ENCODE measurements at regions not wholly inside any gene's neighbourhood (a gene's known extent, or its start where the extent isn't known, plus 50 kb on each side); places are given as distances from the start of the nearest gene placed in this dataset.
A peak's percentile ranks its signal among the peaks of the same experiment; 100 is the strongest.

- Mint-ChIP-seq H3K27ac (ENCODE audit: low read depth, unreplicated experiment) (no peak overlapping the region), H3K27me3 (ENCODE audit: insufficient read depth, unreplicated experiment) (no peaks in the 10 kb centered on the region), H3K9me3 (ENCODE audit: unreplicated experiment) (no peaks in the 10 kb centered on the region), H3K4me3 (ENCODE audit: unreplicated experiment) (no peak overlapping the region), H3K36me3 (ENCODE audit: insufficient read depth, unreplicated experiment) (no peaks in the 10 kb centered on the region), H3K4me1 (ENCODE audit: insufficient read depth, unreplicated experiment) (peaks cover 13% of the 10 kb centered on the region)
- ChIA-PET CTCF (no interaction called here), POLR2A (no interaction called here)
- TF ChIP-seq CTCF (IDR thresholded peaks at IDR 0.05; ENCODE audit: unreplicated experiment) = no peak
- no peak for DNase-seq (ENCODE audit: unreplicated experiment)
- no TSS peak for BruUV-seq (replicated peaks)
- intact Hi-C loops (cut with micrococcal nuclease) = no loop called here
Observed at GRCh38 chr20:47859278-47859677, 74.0 kb upstream of the SULF2 start.

- CTCF ChIA-PET = interaction anchor here (0.5 to 0.8 kb wide), 3 partner anchors 13 to 762 kb away, joined by 3 read pairs; no protein-coding TSS in a partner anchor
- H3K4me3 Mint-ChIP-seq (ENCODE audit: unreplicated experiment) = no peak overlapping the region
- no peak for DNase-seq (ENCODE audit: unreplicated experiment)
- H3K9me3 Mint-ChIP-seq (ENCODE audit: unreplicated experiment) = no peaks in the 10 kb centered on the region
- H3K27me3 Mint-ChIP-seq (ENCODE audit: insufficient read depth, unreplicated experiment) = no peaks in the 10 kb centered on the region
- intact Hi-C loops (cut with micrococcal nuclease) = no loop called here
- TF ChIP-seq CTCF (IDR thresholded peaks at IDR 0.05; ENCODE audit: unreplicated experiment) = no peak
- POLR2A ChIA-PET = no interaction called here
- no TSS peak for BruUV-seq (replicated peaks)
- peaks cover 6% of the 10 kb centered on the region for H3K4me1 Mint-ChIP-seq (ENCODE audit: insufficient read depth, unreplicated experiment)
- no peaks in the 10 kb centered on the region for H3K36me3 Mint-ChIP-seq (ENCODE audit: insufficient read depth, unreplicated experiment)
- no peak overlapping the region for H3K27ac Mint-ChIP-seq (ENCODE audit: low read depth, unreplicated experiment)
Observed at GRCh38 chr20:47857569-47858464, 72.5 kb upstream of the SULF2 start.

- intact Hi-C loops (cut with micrococcal nuclease) = no loop called here
- Mint-ChIP-seq H3K27ac (ENCODE audit: low read depth, unreplicated experiment) (no peak overlapping the region), H3K27me3 (ENCODE audit: insufficient read depth, unreplicated experiment) (no peaks in the 10 kb centered on the region), H3K36me3 (ENCODE audit: insufficient read depth, unreplicated experiment) (no peaks in the 10 kb centered on the region), H3K9me3 (ENCODE audit: unreplicated experiment) (no peaks in the 10 kb centered on the region), H3K4me1 (ENCODE audit: insufficient read depth, unreplicated experiment) (peaks cover 6% of the 10 kb centered on the region), H3K4me3 (ENCODE audit: unreplicated experiment) (no peak overlapping the region)
- TF ChIP-seq CTCF (IDR thresholded peaks at IDR 0.05; ENCODE audit: unreplicated experiment) = no peak
- CTCF ChIA-PET = interaction anchor here (0.7 to 0.8 kb wide), 3 partner anchors 13 to 763 kb away, joined by 3 read pairs; no protein-coding TSS in a partner anchor
- no peak for DNase-seq (ENCODE audit: unreplicated experiment)
- POLR2A ChIA-PET = no interaction called here
- no TSS peak for BruUV-seq (replicated peaks)
Observed at GRCh38 chr20:47857187-47857568, 71.9 kb upstream of the SULF2 start.

- no peak for DNase-seq (ENCODE audit: unreplicated experiment)
- Mint-ChIP-seq H3K27me3 (ENCODE audit: insufficient read depth, unreplicated experiment) (no peaks in the 10 kb centered on the region), H3K4me3 (ENCODE audit: unreplicated experiment) (no peak overlapping the region), H3K36me3 (ENCODE audit: insufficient read depth, unreplicated experiment) (no peaks in the 10 kb centered on the region), H3K9me3 (ENCODE audit: unreplicated experiment) (no peaks in the 10 kb centered on the region), H3K4me1 (ENCODE audit: insufficient read depth, unreplicated experiment) (peaks cover 6% of the 10 kb centered on the region), H3K27ac (ENCODE audit: low read depth, unreplicated experiment) (peak overlapping the region; percentile 35)
- TF ChIP-seq CTCF (IDR thresholded peaks at IDR 0.05; ENCODE audit: unreplicated experiment) = no peak
- ChIA-PET CTCF (interaction anchor here (1.0 kb wide), 1 partner anchor 39 kb away, joined by 4 read pairs; no protein-coding TSS in a partner anchor), POLR2A (interaction anchor here (1.4 kb wide), 2 partner anchors 331 to 440 kb away, joined by 5 read pairs; no protein-coding TSS in a partner anchor)
- BruUV-seq (replicated peaks) = no TSS peak
- intact Hi-C loops (cut with micrococcal nuclease) = loop anchor here (2.0 kb wide), 2 partner anchors 69 to 765 kb away; no protein-coding TSS in a partner anchor
Observed at GRCh38 chr20:47855799-47856198, 70.5 kb upstream of the SULF2 start.

Measured in MCF 10A (cell line).